ENCODE measurements at regions not wholly inside any gene's neighbourhood (a gene's known extent, or its start where the extent isn't known, plus 50 kb on each side); places are given as distances from the start of the nearest gene placed in this dataset.

DNA sequence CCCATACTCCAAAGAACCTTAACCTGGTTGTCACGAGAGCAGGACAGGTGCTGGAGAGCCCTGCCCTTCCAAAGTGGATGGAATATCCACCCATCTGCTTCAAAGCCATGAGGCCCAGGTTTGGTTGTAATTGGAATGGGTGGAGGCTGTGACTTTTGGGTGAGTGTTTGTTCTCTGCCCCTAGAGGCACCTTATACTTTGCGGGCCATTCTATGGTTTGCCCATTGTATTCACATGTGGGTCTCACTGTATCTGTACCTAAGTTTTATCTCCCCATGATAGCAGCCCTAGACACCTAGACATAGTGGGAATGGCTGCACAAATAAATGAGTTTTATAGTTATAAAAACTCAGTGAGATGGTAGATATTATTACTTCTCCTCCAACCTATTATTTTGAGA is 67.1 kb upstream of the NAA20 start:
- Histone ChIP-seq H3K36me3 (ENCODE audit: control insufficient read depth in 2 of 2, insufficient read depth in 1 of 2, low read length in 2 of 2) (no peaks in the 10 kb centered on the region), H3K4me3 (ENCODE audit: low read depth, low read length) (no peak overlapping the region), H3K4me1 (ENCODE audit: control insufficient read depth, insufficient read depth, low read length) (no peaks in the 10 kb centered on the region), H3K9me3 (ENCODE audit: control insufficient read depth, insufficient read depth, low read depth, low read length) (no peaks in the 10 kb centered on the region), H3K27ac (ENCODE audit: extremely low read depth, low read depth, low read length) (no peak overlapping the region)
- CTCF ChIA-PET = interaction anchor here (0.6 kb wide), 1 partner anchor 164 kb away, joined by 3 read pairs; no protein-coding TSS in a partner anchor
- POLR2A ChIA-PET = no interaction called here
- TF ChIP-seq ZFP3 (tag by site-specific recombination; IDR thresholded peaks at IDR 0.05; ENCODE audit: low read depth) = no peak
- no peak for TF ChIP-seq WT1 (tag by site-specific recombination; IDR thresholded peaks at IDR 0.05)
- TF ChIP-seq, protein P1, sequence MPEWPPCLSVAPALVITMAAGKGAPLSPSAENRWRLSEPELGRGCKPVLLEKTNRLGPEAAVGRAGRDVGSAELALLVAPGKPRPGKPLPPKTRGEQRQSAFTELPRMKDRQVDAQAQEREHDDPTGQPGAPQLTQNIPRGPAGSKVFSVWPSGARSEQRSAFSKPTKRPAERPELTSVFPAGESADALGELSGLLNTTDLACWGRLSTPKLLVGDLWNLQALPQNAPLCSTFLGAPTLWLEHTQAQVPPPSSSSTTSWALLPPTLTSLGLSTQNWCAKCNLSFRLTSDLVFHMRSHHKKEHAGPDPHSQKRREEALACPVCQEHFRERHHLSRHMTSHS (tag by site-specific recombination; IDR thresholded peaks at IDR 0.05) = no peak

DNA sequence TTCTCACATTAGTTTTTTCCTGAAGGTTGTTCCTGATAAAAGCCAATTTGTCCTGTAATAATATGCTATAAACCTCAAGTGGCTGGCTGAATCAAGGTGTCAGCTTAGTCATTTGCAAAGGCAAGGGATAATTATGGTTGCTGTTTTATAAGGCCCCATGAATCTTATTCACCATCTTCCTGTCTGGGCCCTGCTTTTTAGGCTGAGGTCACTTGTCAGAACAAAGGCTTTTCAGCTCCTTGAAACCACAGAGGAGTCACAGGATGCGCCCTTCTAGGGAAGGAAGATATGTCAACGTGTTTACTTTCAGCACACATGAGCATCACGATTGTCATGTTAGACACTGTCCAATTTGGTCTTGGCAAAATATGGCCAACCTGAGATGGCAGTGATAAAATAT is 64.8 kb upstream of the NAA20 start:
- no peaks in the 10 kb centered on the region for H3K36me3 ChIP-seq (ENCODE audit: control insufficient read depth in 2 of 2, insufficient read depth in 1 of 2, low read length in 2 of 2)
- no peak overlapping the region for H3K27ac ChIP-seq (ENCODE audit: extremely low read depth, low read depth, low read length)
- H3K9me3 ChIP-seq (ENCODE audit: control insufficient read depth, insufficient read depth, low read depth, low read length) = no peaks in the 10 kb centered on the region
- TF ChIP-seq ZNF184 (tag by site-specific recombination; IDR thresholded peaks at IDR 0.05) = peak; percentile 81; the same call in 1 of the 2 replicates
- TF ChIP-seq ZBTB8A (tag by site-specific recombination; IDR thresholded peaks at IDR 0.05) = no peak
- TF ChIP-seq SP7 (tag by site-specific recombination; IDR thresholded peaks at IDR 0.05) = peak; percentile 91
- POLR2A ChIA-PET = interaction anchor here (1.4 kb wide), 1 partner anchor 25 kb away, joined by 3 read pairs; no protein-coding TSS in a partner anchor
- H3K4me1 ChIP-seq (ENCODE audit: control insufficient read depth, insufficient read depth, low read length) = no peaks in the 10 kb centered on the region
- no peak overlapping the region for H3K4me3 ChIP-seq (ENCODE audit: low read depth, low read length)
- CTCF ChIA-PET = interaction anchor here (0.6 to 0.7 kb wide), 2 partner anchors 41 to 257 kb away, joined by 3 read pairs; no protein-coding TSS in a partner anchor

DNA sequence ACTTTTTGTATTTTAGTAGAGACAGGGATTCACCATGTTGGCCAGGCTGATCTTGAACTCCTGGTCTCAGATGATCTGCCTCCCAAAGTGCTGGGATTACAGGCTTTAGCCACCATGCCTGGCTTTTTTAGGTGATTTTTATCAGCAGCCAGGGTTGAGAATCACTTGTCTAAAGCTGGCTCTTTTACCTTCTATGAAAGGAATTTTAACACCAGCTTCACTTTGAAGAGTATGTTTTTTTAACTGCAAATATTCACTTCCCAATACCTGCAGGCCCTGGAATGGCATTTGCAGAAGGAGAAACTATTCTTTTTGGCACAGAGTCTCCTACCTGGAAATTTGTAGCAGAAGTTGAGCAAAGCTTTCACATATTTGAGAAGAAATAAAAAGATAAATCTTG is 63.6 kb upstream of the NAA20 start:
- no peaks in the 10 kb centered on the region for H3K36me3 ChIP-seq (ENCODE audit: control insufficient read depth in 2 of 2, insufficient read depth in 1 of 2, low read length in 2 of 2)
- no peaks in the 10 kb centered on the region for H3K9me3 ChIP-seq (ENCODE audit: control insufficient read depth, insufficient read depth, low read depth, low read length)
- no peaks in the 10 kb centered on the region for H3K4me1 ChIP-seq (ENCODE audit: control insufficient read depth, insufficient read depth, low read length)
- no peak overlapping the region for H3K27ac ChIP-seq (ENCODE audit: extremely low read depth, low read depth, low read length)
- CTCF ChIA-PET = interaction anchor here (1.0 kb wide), 1 partner anchor 67 kb away, joined by 3 read pairs; no protein-coding TSS in a partner anchor
- POLR2A ChIA-PET = no interaction called here
- no peak for TF ChIP-seq ZNF121 (tag by site-specific recombination; IDR thresholded peaks at IDR 0.05)
- no peak for TF ChIP-seq ZNF133 (tag by site-specific recombination; IDR thresholded peaks at IDR 0.05)
- TF ChIP-seq, protein P2, sequence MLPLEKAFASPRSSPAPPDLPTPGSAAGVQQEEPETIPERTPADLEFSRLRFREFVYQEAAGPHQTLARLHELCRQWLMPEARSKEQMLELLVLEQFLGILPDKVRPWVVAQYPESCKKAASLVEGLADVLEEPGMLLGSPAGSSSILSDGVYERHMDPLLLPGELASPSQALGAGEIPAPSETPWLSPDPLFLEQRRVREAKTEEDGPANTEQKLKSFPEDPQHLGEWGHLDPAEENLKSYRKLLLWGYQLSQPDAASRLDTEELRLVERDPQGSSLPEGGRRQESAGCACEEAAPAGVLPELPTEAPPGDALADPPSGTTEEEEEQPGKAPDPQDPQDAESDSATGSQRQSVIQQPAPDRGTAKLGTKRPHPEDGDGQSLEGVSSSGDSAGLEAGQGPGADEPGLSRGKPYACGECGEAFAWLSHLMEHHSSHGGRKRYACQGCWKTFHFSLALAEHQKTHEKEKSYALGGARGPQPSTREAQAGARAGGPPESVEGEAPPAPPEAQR (tag by site-specific recombination; IDR thresholded peaks at IDR 0.05) = no peak
- TF ChIP-seq SETDB1 (IDR thresholded peaks at IDR 0.05; ENCODE audit: insufficient read length, low read length) = no peak
- TF ChIP-seq YY2 (tag by site-specific recombination; IDR thresholded peaks at IDR 0.05) = no peak
- TF ChIP-seq ZNF292 (tag by site-specific recombination; IDR thresholded peaks at IDR 0.05; ENCODE audit: borderline replicate concordance, low read depth) = no peak
- no peak for TF ChIP-seq ZNF2 (tag by site-specific recombination; IDR thresholded peaks at IDR 0.05)
- no peak for TF ChIP-seq EGR2 (tag by site-specific recombination; IDR thresholded peaks at IDR 0.05; ENCODE audit: low read depth)
- TF ChIP-seq YY1 (tag by site-specific recombination; IDR thresholded peaks at IDR 0.05) = no peak
- TF ChIP-seq, protein P3, sequence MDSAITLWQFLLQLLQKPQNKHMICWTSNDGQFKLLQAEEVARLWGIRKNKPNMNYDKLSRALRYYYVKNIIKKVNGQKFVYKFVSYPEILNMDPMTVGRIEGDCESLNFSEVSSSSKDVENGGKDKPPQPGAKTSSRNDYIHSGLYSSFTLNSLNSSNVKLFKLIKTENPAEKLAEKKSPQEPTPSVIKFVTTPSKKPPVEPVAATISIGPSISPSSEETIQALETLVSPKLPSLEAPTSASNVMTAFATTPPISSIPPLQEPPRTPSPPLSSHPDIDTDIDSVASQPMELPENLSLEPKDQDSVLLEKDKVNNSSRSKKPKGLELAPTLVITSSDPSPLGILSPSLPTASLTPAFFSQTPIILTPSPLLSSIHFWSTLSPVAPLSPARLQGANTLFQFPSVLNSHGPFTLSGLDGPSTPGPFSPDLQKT (IDR thresholded peaks at IDR 0.05; ENCODE audit: borderline replicate concordance, low read depth, low read length) = no peak
- no peak for TF ChIP-seq KLF8 (tag by site-specific recombination; IDR thresholded peaks at IDR 0.05)
- TF ChIP-seq GLIS1 (tag by site-specific recombination; IDR thresholded peaks at IDR 0.05) = no peak
- no peak for TF ChIP-seq ZNF155 (tag by site-specific recombination; IDR thresholded peaks at IDR 0.05)
- TF ChIP-seq ZNF501 (tag by site-specific recombination; IDR thresholded peaks at IDR 0.05) = no peak
- no peak for TF ChIP-seq ZEB2 (tag by site-specific recombination; IDR thresholded peaks at IDR 0.05)
- no peak for TF ChIP-seq ZNF621 (tag by site-specific recombination; IDR thresholded peaks at IDR 0.05)
- TF ChIP-seq KLF1 (tag by site-specific recombination; IDR thresholded peaks at IDR 0.05) = no peak
- TF ChIP-seq ZXDB (tag by site-specific recombination; IDR thresholded peaks at IDR 0.05) = no peak
- TF ChIP-seq ZBTB8A (tag by site-specific recombination; IDR thresholded peaks at IDR 0.05) = no peak
- H3K4me3 ChIP-seq (ENCODE audit: low read depth, low read length) = no peak overlapping the region

All from HEK293 (cell line).